ENCODE measurements at regions not wholly inside any gene's neighbourhood (a gene's known extent, or its start where the extent isn't known, plus 50 kb on each side); places are given as distances from the start of the nearest gene placed in this dataset.
"Not testable (repeated sequence)": the region's sequence is repeated elsewhere in the genome, so short reads cannot be mapped to it uniquely, and the experiment has no call there.

DNA sequence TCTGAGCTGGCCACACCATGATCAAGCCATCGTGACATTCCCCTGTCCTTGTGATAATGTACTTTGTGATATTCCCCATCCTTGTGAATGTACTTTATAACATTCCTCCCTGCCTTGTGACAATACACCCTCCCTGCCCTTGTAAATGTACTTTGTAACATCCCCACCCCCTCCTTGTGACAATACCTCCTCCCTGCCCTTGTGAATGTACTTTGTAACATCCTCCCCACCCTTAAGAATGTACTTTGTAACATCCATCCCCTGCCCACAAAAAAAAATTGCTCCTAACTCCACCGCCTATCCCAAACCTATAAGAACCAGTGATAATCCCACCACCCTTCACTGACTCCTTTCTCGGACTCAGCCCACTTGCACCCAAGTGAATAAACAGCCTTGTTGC, 128.8 kb upstream of the ATF7IP start:
- H3K9me3 ChIP-seq (ENCODE audit: low read length); H3K36me3 ChIP-seq (ENCODE audit: insufficient read depth, low read length): not testable (repeated sequence)

DNA sequence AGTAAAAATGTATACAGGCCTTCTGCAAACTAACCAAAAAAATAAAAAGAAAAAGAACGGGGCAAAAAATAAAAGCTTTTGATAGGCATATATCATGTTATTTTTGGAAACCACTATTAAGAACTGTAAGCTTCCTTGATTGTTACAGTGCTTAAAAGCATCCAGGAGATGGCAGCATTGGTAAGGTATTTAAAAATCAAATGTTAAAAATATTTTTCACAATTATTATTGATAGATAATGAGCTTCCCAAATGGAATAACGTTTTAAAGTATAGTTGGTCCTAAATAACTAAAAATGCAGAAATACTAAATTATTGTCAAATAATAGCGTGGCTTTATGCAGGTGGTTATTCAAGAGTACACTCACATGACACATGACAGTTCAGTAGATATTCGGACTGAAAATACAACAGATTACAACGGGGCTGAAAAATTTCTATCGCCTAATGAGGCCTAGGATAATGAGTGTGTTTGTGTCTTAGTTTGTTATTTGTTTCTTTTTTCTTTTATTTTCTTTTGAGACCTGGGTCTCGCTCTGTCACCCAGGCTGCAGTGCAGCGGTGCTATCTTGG, 127.2 kb upstream of the ATF7IP start:
- no peak overlapping the region for H3K4me3 ChIP-seq (ENCODE audit: low read length)
- H3K9me3 ChIP-seq (ENCODE audit: low read length) = no peaks in the 10 kb centered on the region
- peaks cover 7% of the 10 kb centered on the region for H3K4me1 ChIP-seq (ENCODE audit: insufficient read depth, low read length)
- H2AFZ ChIP-seq (ENCODE audit: low read depth, low read length) = no peak overlapping the region
- no peaks in the 10 kb centered on the region for H3K36me3 ChIP-seq (ENCODE audit: insufficient read depth, low read length)
- H3K27me3 ChIP-seq (ENCODE audit: insufficient read depth, low read length) = no peaks in the 10 kb centered on the region

More for the DNA sequence above, 128.8 kb upstream of the ATF7IP start:
- H3K27me3 ChIP-seq (ENCODE audit: insufficient read depth, low read length); H3K4me1 ChIP-seq (ENCODE audit: insufficient read depth, low read length); H2AFZ ChIP-seq (ENCODE audit: low read depth, low read length); H3K4me3 ChIP-seq (ENCODE audit: low read length): not testable (repeated sequence)

GRCh38 chr12:14239350-14239934, 126.0 kb upstream of the ATF7IP start:
- Histone ChIP-seq H3K36me3 (ENCODE audit: insufficient read depth, low read length) (no peaks in the 10 kb centered on the region), H3K4me1 (ENCODE audit: insufficient read depth, low read length) (peaks cover 7% of the 10 kb centered on the region), H3K9me3 (ENCODE audit: low read length) (no peaks in the 10 kb centered on the region), H3K4me3 (ENCODE audit: low read length) (no peak overlapping the region), H2AFZ (ENCODE audit: low read depth, low read length) (peak overlapping the region; percentile 6), H3K27me3 (ENCODE audit: insufficient read depth, low read length) (no peaks in the 10 kb centered on the region)

GRCh38 chr12:14239935-14240872, 125.3 kb upstream of the ATF7IP start:
- Histone ChIP-seq H2AFZ (ENCODE audit: low read depth, low read length) (peak overlapping the region; percentile 6), H3K9me3 (ENCODE audit: low read length) (no peaks in the 10 kb centered on the region), H3K4me1 (ENCODE audit: insufficient read depth, low read length) (peaks cover 7% of the 10 kb centered on the region), H3K4me3 (ENCODE audit: low read length) (no peak overlapping the region), H3K27me3 (ENCODE audit: insufficient read depth, low read length) (no peaks in the 10 kb centered on the region), H3K36me3 (ENCODE audit: insufficient read depth, low read length) (no peaks in the 10 kb centered on the region)

- no peaks in the 10 kb centered on the region for H3K27me3 ChIP-seq (ENCODE audit: insufficient read depth, low read length)
- H3K4me3 ChIP-seq (ENCODE audit: low read length) = no peak overlapping the region
- peaks cover 7% of the 10 kb centered on the region for H3K4me1 ChIP-seq (ENCODE audit: insufficient read depth, low read length)
- no peak overlapping the region for H2AFZ ChIP-seq (ENCODE audit: low read depth, low read length)
- H3K9me3 ChIP-seq (ENCODE audit: low read length) = peaks cover under 1% of the 10 kb centered on the region
- no peaks in the 10 kb centered on the region for H3K36me3 ChIP-seq (ENCODE audit: insufficient read depth, low read length)
Observed at GRCh38 chr12:14240873-14241220, 124.6 kb upstream of the ATF7IP start.

DNA sequence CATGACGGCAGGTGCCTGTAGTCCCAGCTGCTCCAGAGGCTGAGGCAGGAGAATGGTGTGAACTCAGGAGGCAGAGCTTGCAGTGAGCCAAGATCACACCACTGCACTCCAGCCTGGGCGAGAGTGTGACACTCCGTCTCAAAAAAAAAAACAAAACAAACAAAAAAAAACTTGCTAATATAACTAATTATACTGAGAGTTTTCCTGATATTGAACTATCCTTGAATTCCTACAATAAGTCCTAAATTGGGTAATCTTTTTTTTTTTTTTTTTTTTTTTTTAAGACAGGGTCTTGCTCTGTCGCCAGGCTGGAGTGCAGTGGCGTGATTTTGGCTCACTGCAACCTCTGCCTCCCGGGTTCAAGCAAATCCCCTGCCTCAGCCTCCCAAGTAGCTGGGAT, 122.7 kb upstream of the ATF7IP start:
- H2AFZ ChIP-seq (ENCODE audit: low read depth, low read length); H3K36me3 ChIP-seq (ENCODE audit: insufficient read depth, low read length); H3K4me3 ChIP-seq (ENCODE audit: low read length); H3K27me3 ChIP-seq (ENCODE audit: insufficient read depth, low read length); H3K9me3 ChIP-seq (ENCODE audit: low read length); H3K4me1 ChIP-seq (ENCODE audit: insufficient read depth, low read length): not testable (repeated sequence)

DNA sequence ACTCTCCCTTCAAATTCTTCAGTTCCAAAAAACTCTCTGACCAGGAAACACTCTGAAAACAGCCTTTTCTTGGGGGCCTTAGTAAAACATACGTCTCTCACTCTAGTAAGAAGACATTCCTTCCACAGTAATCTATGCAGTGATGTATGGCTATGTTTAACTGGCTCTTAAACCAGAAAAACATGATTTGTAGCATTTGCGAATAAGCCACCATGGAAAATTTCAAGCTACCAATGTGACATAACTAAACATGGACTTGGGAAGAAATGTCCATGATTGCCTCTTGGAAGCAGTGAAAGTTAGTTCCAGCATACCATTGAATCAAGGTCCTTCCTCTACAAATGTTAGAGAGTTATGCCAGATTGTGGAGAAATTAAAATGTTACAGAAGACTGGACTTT, 121.5 kb upstream of the ATF7IP start:
- peaks cover 7% of the 10 kb centered on the region for H3K4me1 ChIP-seq (ENCODE audit: insufficient read depth, low read length)
- no peak overlapping the region for H2AFZ ChIP-seq (ENCODE audit: low read depth, low read length)
- H3K9me3 ChIP-seq (ENCODE audit: low read length) = peaks cover 2% of the 10 kb centered on the region
- H3K27me3 ChIP-seq (ENCODE audit: insufficient read depth, low read length) = no peaks in the 10 kb centered on the region
- no peak overlapping the region for H3K4me3 ChIP-seq (ENCODE audit: low read length)
- no peaks in the 10 kb centered on the region for H3K36me3 ChIP-seq (ENCODE audit: insufficient read depth, low read length)

GRCh38 chr12:14244876-14245669, 120.4 kb upstream of the ATF7IP start:
- peaks cover 5% of the 10 kb centered on the region for H3K4me1 ChIP-seq (ENCODE audit: insufficient read depth, low read length)
- no peak overlapping the region for H2AFZ ChIP-seq (ENCODE audit: low read depth, low read length)
- H3K27me3 ChIP-seq (ENCODE audit: insufficient read depth, low read length) = no peaks in the 10 kb centered on the region
- peaks cover 2% of the 10 kb centered on the region for H3K9me3 ChIP-seq (ENCODE audit: low read length)
- H3K4me3 ChIP-seq (ENCODE audit: low read length) = no peak overlapping the region
- no peaks in the 10 kb centered on the region for H3K36me3 ChIP-seq (ENCODE audit: insufficient read depth, low read length)

DNA sequence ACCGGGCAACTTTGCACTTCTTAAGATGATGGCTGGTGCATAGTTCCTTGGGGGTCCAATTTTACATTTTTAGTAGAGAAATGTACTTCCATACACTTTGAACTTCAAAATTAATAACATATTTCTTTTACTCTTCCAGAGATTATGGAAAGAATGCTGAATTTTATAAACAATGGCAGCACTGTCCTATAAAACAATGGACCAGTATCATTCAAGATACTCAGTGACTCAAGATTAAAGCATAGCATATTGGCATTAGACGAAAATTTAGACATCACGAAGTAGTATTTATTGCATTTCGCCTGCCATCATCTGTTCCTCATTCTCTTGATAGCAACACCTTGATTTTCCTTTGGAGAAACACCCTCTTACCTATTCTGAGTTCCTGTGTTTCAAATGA, 118.3 kb upstream of the ATF7IP start:
- H3K4me1 ChIP-seq (ENCODE audit: insufficient read depth, low read length) = peaks cover 5% of the 10 kb centered on the region
- H3K36me3 ChIP-seq (ENCODE audit: insufficient read depth, low read length) = no peaks in the 10 kb centered on the region
- no peaks in the 10 kb centered on the region for H3K27me3 ChIP-seq (ENCODE audit: insufficient read depth, low read length)
- peaks cover 2% of the 10 kb centered on the region for H3K9me3 ChIP-seq (ENCODE audit: low read length)
- H2AFZ ChIP-seq (ENCODE audit: low read depth, low read length) = no peak overlapping the region
- H3K4me3 ChIP-seq (ENCODE audit: low read length) = no peak overlapping the region

DNA sequence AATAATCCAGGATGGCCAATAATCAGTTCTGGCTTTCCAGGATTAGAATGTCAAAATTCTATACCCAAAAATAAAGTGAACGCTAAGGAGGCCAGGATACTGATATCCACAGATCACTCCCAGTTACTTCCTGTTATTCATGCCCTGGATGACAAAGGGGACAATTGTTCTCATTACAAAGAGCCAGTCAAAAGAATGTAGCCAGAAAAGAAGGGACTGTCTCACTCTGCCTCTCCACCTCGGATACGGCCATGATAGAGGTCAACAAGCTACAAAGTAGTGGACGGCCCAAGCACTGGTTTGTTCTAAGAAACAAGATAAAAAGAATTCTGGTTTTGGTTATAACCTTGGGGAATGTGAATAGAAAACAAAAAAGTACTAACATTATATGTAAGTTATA, 116.1 kb upstream of the ATF7IP start:
- H3K4me1 ChIP-seq (ENCODE audit: insufficient read depth, low read length) = peaks cover 5% of the 10 kb centered on the region
- H3K36me3 ChIP-seq (ENCODE audit: insufficient read depth, low read length) = no peaks in the 10 kb centered on the region
- no peak overlapping the region for H2AFZ ChIP-seq (ENCODE audit: low read depth, low read length)
- peaks cover 2% of the 10 kb centered on the region for H3K9me3 ChIP-seq (ENCODE audit: low read length)
- no peaks in the 10 kb centered on the region for H3K27me3 ChIP-seq (ENCODE audit: insufficient read depth, low read length)
- no peak overlapping the region for H3K4me3 ChIP-seq (ENCODE audit: low read length)

DNA sequence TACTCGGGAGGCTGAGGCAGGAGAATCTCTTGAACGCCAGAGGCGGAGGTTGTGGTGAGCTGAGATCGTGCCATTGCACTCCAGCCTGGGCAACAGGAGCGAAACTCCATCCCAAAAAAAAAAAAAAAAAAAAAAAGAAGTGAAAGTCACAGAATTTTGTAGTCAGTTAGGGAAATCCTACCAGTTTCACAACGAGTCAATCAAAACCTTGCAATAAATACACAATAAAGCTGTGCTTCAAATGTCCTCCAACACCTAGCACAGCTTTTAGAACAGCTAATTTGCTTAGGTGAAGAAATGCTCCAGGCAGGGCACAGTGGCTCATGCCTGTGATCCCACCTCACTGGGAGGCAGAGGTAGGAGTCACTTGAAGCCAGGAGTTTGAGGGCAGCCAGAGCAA, 112.8 kb upstream of the ATF7IP start:
- Histone ChIP-seq H3K4me1 (ENCODE audit: insufficient read depth, low read length) (peaks cover 12% of the 10 kb centered on the region), H3K36me3 (ENCODE audit: insufficient read depth, low read length) (no peaks in the 10 kb centered on the region), H2AFZ (ENCODE audit: low read depth, low read length) (no peak overlapping the region), H3K27me3 (ENCODE audit: insufficient read depth, low read length) (no peaks in the 10 kb centered on the region), H3K4me3 (ENCODE audit: low read length) (no peak overlapping the region), H3K9me3 (ENCODE audit: low read length) (peaks cover 6% of the 10 kb centered on the region)

GRCh38 chr12:14253496-14253895, 112.0 kb upstream of the ATF7IP start:
- Histone ChIP-seq H3K27me3 (ENCODE audit: insufficient read depth, low read length) (no peaks in the 10 kb centered on the region), H3K9me3 (ENCODE audit: low read length) (peaks cover 9% of the 10 kb centered on the region), H3K36me3 (ENCODE audit: insufficient read depth, low read length) (no peaks in the 10 kb centered on the region), H2AFZ (ENCODE audit: low read depth, low read length) (no peak overlapping the region), H3K4me1 (ENCODE audit: insufficient read depth, low read length) (peaks cover 18% of the 10 kb centered on the region), H3K4me3 (ENCODE audit: low read length) (no peak overlapping the region)

DNA sequence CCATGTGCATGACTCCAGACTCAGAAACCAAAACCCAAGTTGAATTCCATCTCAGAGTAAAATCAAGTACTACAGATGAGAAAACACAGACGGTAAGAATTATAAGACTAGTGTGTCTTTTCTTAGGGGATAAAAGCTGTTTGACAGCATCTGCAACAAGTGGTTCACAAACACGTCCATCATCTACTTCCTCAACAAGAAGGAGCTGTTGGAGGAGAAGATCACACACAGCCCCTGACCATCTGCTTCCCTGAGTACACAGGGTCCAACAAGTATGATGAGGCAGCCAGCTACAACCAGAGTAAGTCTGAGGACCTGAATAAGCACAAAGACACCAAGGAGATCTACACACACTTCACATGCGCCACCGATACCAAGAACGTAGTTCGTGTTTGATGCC, 110.7 kb upstream of the ATF7IP start:
- no peak overlapping the region for H2AFZ ChIP-seq (ENCODE audit: low read depth, low read length)
- H3K36me3 ChIP-seq (ENCODE audit: insufficient read depth, low read length) = no peaks in the 10 kb centered on the region
- H3K4me3 ChIP-seq (ENCODE audit: low read length) = no peak overlapping the region
- peaks cover 13% of the 10 kb centered on the region for H3K9me3 ChIP-seq (ENCODE audit: low read length)
- peaks cover 13% of the 10 kb centered on the region for H3K4me1 ChIP-seq (ENCODE audit: insufficient read depth, low read length)
- H3K27me3 ChIP-seq (ENCODE audit: insufficient read depth, low read length) = no peaks in the 10 kb centered on the region
